Suprapubic skin (tissue), 4 donors: ENCODE measurements at regions not wholly inside any gene's neighbourhood (a gene's known extent, or its start where the extent isn't known, plus 50 kb on each side); places are given as distances from the start of the nearest gene placed in this dataset.
A peak's percentile ranks its signal among the peaks of the same experiment; 100 is the strongest.

Source experiments
- CTCF ChIP-seq, 2 donors: fragments of 200-600 bp in 1 of 2; fragments of 450-650 bp in 1 of 2; sonication (generic) in 1 of 2; IDR thresholded peaks; one replicate each; pipeline ENCODE4 v1.5.1; 2016 to 2019; ENCODE audit warnings: antibody characterized with exemption in 2 of 2, mild to moderate bottlenecking in 1 of 2, moderate library complexity in 1 of 2
- EP300 ChIP-seq: sonication (generic); formaldehyde crosslinking; IDR thresholded peaks from one replicate; pipeline ENCODE4 v1.6.1; 2017; ENCODE audit warnings: antibody characterized with exemption
- POLR2A ChIP-seq, 2 donors: fragments of 450-650 bp; IDR thresholded peaks; one replicate each; pipeline ENCODE4 v1.6.1; 2017; ENCODE audit warnings: antibody characterized with exemption in 2 of 2, mild to moderate bottlenecking in 2 of 2, moderate library complexity in 2 of 2
- POLR2AphosphoS5 ChIP-seq, 3 donors: sonication (generic); formaldehyde crosslinking; IDR thresholded peaks; one replicate each; pipeline ENCODE4 v1.6.1; 2017; ENCODE audit warnings: antibody characterized with exemption in 3 of 3

DNA sequence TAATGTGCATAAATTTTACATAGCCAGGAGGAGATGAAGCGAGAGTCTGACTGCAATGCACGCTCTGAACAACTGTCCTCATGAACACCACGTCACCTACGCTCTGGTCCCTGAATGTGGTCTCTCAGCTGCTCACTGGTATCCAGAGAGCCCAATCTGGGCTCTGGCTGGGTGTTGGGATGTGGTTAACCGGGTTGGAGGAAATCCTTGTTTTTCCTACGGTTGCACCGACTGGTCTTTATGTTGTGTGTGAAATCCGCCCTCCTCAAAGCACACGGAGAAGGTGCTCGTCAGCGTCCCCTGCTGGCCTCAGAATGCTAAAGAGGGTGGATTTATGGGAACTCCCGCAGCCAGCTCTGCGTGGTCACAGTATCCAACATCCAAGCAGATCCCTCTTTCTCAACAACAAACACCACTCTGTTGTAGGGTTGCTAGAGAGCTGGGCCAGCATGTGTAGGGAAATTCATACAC, 51.8 kb upstream of the FAM89A start:
- TF ChIP-seq CTCF (IDR thresholded peaks at IDR 0.05) (peak in 1 of 2 donors; percentile 10), POLR2AphosphoS5 (IDR thresholded peaks at IDR 0.05) (no peak), EP300 (no peak), POLR2A (IDR thresholded peaks at IDR 0.05) (no peak)
